SK-N-SH (cell line): ENCODE measurements at regions not wholly inside any gene's neighbourhood (a gene's known extent, or its start where the extent isn't known, plus 50 kb on each side); places are given as distances from the start of the nearest gene placed in this dataset.

ENCODE experiments used
- CTCF ChIA-PET: fragments of 300-600, 350-600 bp; formaldehyde crosslinking; extraction: SDS; loops from one replicate; lab custom pipeline; 2021; lab: Yijun Ruan, JAX
- POLR2A ChIA-PET: fragments of 350-600 bp; sonication (Branson Sonifier 250); formaldehyde crosslinking; extraction: SDS; loops from one replicate; lab custom pipeline; 2020; ENCODE audit warnings: antibody characterized with exemption, inconsistent platforms; lab: Yijun Ruan, JAX
- DNase-seq: peaks from one replicate; pipeline ENCODE4 v3.0.0; 2012
- H2AFZ ChIP-seq: fragments of 200-600 bp; sonication (generic); 2 replicates; pipeline ENCODE4 v1.8.1; 2016; ENCODE audit warnings: antibody characterized with exemption, mild to moderate bottlenecking, low read depth
- H3F3A ChIP-seq: fragments of 200-600 bp; sonication (generic); replicated peaks from 2 replicates; pipeline ENCODE3; 2016; ENCODE audit warnings: antibody characterized with exemption, mild to moderate bottlenecking; ENCODE audit not compliant: insufficient read depth
- H3K27ac ChIP-seq, 2 experiments: fragments of 200-500 bp in 1 of 2; fragments of 200-600 bp in 1 of 2; sonication (Bioruptor generic) in 1 of 2; sonication (generic), shearing (Covaris generic) in 1 of 2; 2 replicates each; pipeline versions ENCODE4 v1.5.1 to v1.6.1; 2014 to 2016; ENCODE audit warnings: low read depth in 2 of 2, inconsistent platforms in 1 of 2, low read length in 1 of 2, mild to moderate bottlenecking in 1 of 2, mixed read lengths in 1 of 2
- H3K27me3 ChIP-seq: fragments of 200-600 bp; sonication (generic), shearing (Covaris generic); 2 replicates; pipeline ENCODE4 v1.6.1; 2016; ENCODE audit warnings: mixed run types; ENCODE audit not compliant: insufficient read depth
- H3K36me3 ChIP-seq, 2 experiments: fragments of 200-500 bp in 1 of 2; fragments of 200-600 bp in 1 of 2; sonication (Bioruptor generic) in 1 of 2; sonication (generic) in 1 of 2; replicated peaks in 1 of 2; 2 replicates each; pipeline versions ENCODE3 to v1.5.1; 2014 to 2016; ENCODE audit warnings: low read length in 1 of 2, mild to moderate bottlenecking in 1 of 2; ENCODE audit not compliant: insufficient read depth in 2 of 2, control insufficient read depth in 1 of 2
- H3K4me1 ChIP-seq, 2 experiments: fragments of 200-500 bp in 1 of 2; fragments of 200-600 bp in 1 of 2; sonication (Bioruptor generic) in 1 of 2; sonication (generic), shearing (Covaris generic) in 1 of 2; 2 replicates each; pipeline versions ENCODE4 v1.5.1 to v1.6.1; 2014 to 2016; ENCODE audit warnings: low read depth in 1 of 2, low read length in 1 of 2, mixed run types in 1 of 2; ENCODE audit not compliant: insufficient read depth in 2 of 2, control insufficient read depth in 1 of 2
- H3K4me2 ChIP-seq: fragments of 200-600 bp; sonication (generic), shearing (Covaris generic); 2 replicates; pipeline ENCODE4 v1.6.1; 2017; ENCODE audit warnings: mixed run types
- H3K4me3 ChIP-seq, 2 experiments: fragments of 200-500 bp in 1 of 2; fragments of 200-600 bp in 1 of 2; sonication (Bioruptor generic) in 1 of 2; sonication (generic), shearing (Covaris generic) in 1 of 2; 2 replicates each; pipeline versions ENCODE4 v1.5.1 to v1.8.1; 2014 to 2016; ENCODE audit warnings: low read depth in 2 of 2, inconsistent platforms in 1 of 2, low read length in 1 of 2, mild to moderate bottlenecking in 1 of 2, mixed read lengths in 1 of 2, moderate library complexity in 1 of 2
- H3K79me2 ChIP-seq: fragments of 200-600 bp; sonication (generic); 2 replicates; pipeline ENCODE4 v1.8.1; 2017; ENCODE audit warnings: mild to moderate bottlenecking; ENCODE audit not compliant: insufficient read depth
- H3K9ac ChIP-seq: fragments of 200-600 bp; sonication (generic); 2 replicates; pipeline ENCODE4 v1.6.1; 2017; ENCODE audit warnings: mixed run types
- H3K9me2 ChIP-seq: fragments of 200-600 bp; sonication (generic); 2 replicates; pipeline ENCODE4 v1.6.1; 2017; ENCODE audit warnings: mixed run types
- H3K9me3 ChIP-seq: fragments of 200-600 bp; sonication (generic); 2 replicates; pipeline ENCODE4 v1.6.1; 2017; ENCODE audit warnings: mixed run types, mild to moderate bottlenecking, moderate library complexity
- H4K20me1 ChIP-seq: fragments of 200-600 bp; sonication (generic); 2 replicates; pipeline ENCODE4 v1.6.1; 2017; ENCODE audit warnings: mild to moderate bottlenecking, mixed run types; ENCODE audit not compliant: insufficient read depth
- EP300 ChIP-seq, 2 experiments: IDR thresholded peaks; 2 replicates each; pipeline versions ENCODE4 v1.4.0 to v1.6.1; 2012; ENCODE audit warnings: borderline replicate concordance in 1 of 2, low read depth in 1 of 2, low read length in 1 of 2
- EZH2phosphoT487 ChIP-seq: fragments of 200-600 bp; sonication (generic); IDR thresholded peaks from 2 replicates; pipeline ENCODE4 v1.6.1; 2017; ENCODE audit warnings: low read depth, mixed run types, mild to moderate bottlenecking, antibody characterized with exemption, moderate library complexity, borderline replicate concordance
- FOSL2 ChIP-seq: IDR thresholded peaks from 2 replicates; pipeline ENCODE4 v1.4.0; 2012; ENCODE audit warnings: low read depth, mild to moderate bottlenecking, moderate library complexity, borderline replicate concordance
- FOXJ3 ChIP-seq: sonication (generic); formaldehyde crosslinking; IDR thresholded peaks from 2 replicates; pipeline ENCODE4 v1.5.1; 2020; ENCODE audit warnings: mild to moderate bottlenecking, missing genetic modification reagents
- GABPA ChIP-seq: IDR thresholded peaks from 2 replicates; pipeline ENCODE4 v1.4.0; 2012; ENCODE audit warnings: low read depth, mild to moderate bottlenecking
- MEF2A ChIP-seq: IDR thresholded peaks from 2 replicates; pipeline ENCODE4 v1.4.0; 2012; ENCODE audit warnings: low read depth, borderline replicate concordance
- NRF1 ChIP-seq: IDR thresholded peaks from 2 replicates; pipeline ENCODE4 v1.6.1; 2012; ENCODE audit warnings: low read depth, mild to moderate bottlenecking, low read length
- WGBS: methylation state at CpG from one replicate; pipeline ENCODE4 v1.1.6; 2017; ENCODE audit warnings: low lambda C conversion rate; 5-methylcytosine and 5-hydroxymethylcytosine counted together
- TF ChIP-seq, protein P1 (sequence below): IDR thresholded peaks from 2 replicates; pipeline ENCODE4; 2012
- TF ChIP-seq, protein P2 (sequence below): IDR thresholded peaks from 2 replicates; pipeline ENCODE4 v1.6.1; 2012; ENCODE audit warnings: mild to moderate bottlenecking, low read depth, low read length, moderate library complexity
- TF ChIP-seq, protein P3 (sequence below): fragments of 150-350 bp; IDR thresholded peaks from 2 replicates; pipeline ENCODE4 v1.6.1; 2016; ENCODE audit warnings: mild to moderate bottlenecking, low read depth, low read length
- TF ChIP-seq, protein P4 (sequence below): IDR thresholded peaks from 2 replicates; pipeline ENCODE4 v1.4.0; 2012; ENCODE audit warnings: low read depth, borderline replicate concordance

DNA sequence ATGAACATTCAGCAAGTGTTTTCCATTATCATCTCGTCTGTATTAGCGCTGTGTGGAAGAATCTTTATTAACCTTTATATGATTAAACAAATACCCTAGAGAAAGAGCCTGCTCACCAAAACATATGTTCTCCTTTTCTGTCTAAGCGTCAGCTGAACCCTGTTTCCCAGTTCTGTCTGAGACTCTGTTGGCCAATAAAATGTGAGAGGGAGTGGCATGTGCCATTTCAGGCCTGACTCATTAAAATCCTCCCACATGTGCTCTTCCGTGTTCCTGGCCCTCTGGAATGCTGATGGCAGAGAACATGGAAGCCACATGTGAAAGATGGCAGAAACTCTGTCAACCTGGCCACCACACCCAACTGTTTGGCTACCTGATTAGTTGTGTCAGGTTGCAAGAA lies 181.9 kb upstream of the EDNRB start:
- ChIA-PET CTCF (interaction anchor here (1.1 to 1.3 kb wide), 2 partner anchors 21 to 316 kb away, joined by 3 read pairs; no protein-coding TSS in a partner anchor), POLR2A (no interaction called here)
- no peak overlapping the region for H3K9ac ChIP-seq
- H3K4me1 ChIP-seq: no peaks in the 10 kb centered on the region; a peak in 1 of 4 replicates
- H3K4me3 ChIP-seq: no peak overlapping the region
- no peaks in the 10 kb centered on the region for H3K9me3 ChIP-seq
- H3K27me3 ChIP-seq: no peaks in the 10 kb centered on the region
- H3K27ac ChIP-seq: no peak overlapping the region
- no peaks in the 10 kb centered on the region for H4K20me1 ChIP-seq
- H3K36me3 ChIP-seq: no peaks in the 10 kb centered on the region
- H2AFZ ChIP-seq: no peak overlapping the region
- no peak for DNase-seq
- 41% methylated on average over 4 of the region's 4 CpGs for WGBS
- TF ChIP-seq, protein P1, sequence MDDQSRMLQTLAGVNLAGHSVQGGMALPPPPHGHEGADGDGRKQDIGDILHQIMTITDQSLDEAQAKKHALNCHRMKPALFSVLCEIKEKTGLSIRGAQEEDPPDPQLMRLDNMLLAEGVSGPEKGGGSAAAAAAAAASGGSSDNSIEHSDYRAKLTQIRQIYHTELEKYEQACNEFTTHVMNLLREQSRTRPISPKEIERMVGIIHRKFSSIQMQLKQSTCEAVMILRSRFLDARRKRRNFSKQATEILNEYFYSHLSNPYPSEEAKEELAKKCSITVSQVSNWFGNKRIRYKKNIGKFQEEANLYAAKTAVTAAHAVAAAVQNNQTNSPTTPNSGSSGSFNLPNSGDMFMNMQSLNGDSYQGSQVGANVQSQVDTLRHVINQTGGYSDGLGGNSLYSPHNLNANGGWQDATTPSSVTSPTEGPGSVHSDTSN: no peak
- TF ChIP-seq FOSL2 (no peak), FOXJ3 (no peak), MEF2A (no peak), NRF1 (no peak), EZH2phosphoT487 (no peak), GABPA (no peak), EP300 (IDR thresholded peaks at IDR 0.05; ENCODE audit: borderline replicate concordance in 1 of 2, low read depth in 1 of 2, low read length in 1 of 2) (no peak)
- TF ChIP-seq, protein P2, sequence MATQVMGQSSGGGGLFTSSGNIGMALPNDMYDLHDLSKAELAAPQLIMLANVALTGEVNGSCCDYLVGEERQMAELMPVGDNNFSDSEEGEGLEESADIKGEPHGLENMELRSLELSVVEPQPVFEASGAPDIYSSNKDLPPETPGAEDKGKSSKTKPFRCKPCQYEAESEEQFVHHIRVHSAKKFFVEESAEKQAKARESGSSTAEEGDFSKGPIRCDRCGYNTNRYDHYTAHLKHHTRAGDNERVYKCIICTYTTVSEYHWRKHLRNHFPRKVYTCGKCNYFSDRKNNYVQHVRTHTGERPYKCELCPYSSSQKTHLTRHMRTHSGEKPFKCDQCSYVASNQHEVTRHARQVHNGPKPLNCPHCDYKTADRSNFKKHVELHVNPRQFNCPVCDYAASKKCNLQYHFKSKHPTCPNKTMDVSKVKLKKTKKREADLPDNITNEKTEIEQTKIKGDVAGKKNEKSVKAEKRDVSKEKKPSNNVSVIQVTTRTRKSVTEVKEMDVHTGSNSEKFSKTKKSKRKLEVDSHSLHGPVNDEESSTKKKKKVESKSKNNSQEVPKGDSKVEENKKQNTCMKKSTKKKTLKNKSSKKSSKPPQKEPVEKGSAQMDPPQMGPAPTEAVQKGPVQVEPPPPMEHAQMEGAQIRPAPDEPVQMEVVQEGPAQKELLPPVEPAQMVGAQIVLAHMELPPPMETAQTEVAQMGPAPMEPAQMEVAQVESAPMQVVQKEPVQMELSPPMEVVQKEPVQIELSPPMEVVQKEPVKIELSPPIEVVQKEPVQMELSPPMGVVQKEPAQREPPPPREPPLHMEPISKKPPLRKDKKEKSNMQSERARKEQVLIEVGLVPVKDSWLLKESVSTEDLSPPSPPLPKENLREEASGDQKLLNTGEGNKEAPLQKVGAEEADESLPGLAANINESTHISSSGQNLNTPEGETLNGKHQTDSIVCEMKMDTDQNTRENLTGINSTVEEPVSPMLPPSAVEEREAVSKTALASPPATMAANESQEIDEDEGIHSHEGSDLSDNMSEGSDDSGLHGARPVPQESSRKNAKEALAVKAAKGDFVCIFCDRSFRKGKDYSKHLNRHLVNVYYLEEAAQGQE: no peak
- TF ChIP-seq, protein P3, sequence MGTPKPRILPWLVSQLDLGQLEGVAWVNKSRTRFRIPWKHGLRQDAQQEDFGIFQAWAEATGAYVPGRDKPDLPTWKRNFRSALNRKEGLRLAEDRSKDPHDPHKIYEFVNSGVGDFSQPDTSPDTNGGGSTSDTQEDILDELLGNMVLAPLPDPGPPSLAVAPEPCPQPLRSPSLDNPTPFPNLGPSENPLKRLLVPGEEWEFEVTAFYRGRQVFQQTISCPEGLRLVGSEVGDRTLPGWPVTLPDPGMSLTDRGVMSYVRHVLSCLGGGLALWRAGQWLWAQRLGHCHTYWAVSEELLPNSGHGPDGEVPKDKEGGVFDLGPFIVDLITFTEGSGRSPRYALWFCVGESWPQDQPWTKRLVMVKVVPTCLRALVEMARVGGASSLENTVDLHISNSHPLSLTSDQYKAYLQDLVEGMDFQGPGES: no peak
- TF ChIP-seq, protein P4, sequence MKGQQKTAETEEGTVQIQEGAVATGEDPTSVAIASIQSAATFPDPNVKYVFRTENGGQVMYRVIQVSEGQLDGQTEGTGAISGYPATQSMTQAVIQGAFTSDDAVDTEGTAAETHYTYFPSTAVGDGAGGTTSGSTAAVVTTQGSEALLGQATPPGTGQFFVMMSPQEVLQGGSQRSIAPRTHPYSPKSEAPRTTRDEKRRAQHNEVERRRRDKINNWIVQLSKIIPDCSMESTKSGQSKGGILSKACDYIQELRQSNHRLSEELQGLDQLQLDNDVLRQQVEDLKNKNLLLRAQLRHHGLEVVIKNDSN: no peak
- no peak overlapping the region for H3K4me2 ChIP-seq
- H3K79me2 ChIP-seq: no peaks in the 10 kb centered on the region
- H3K9me2 ChIP-seq: no peaks in the 10 kb centered on the region
- H3F3A ChIP-seq: no peaks in the 10 kb centered on the region
